Esophagus muscularis mucosa (tissue), 3 donors: ENCODE measurements at regions not wholly inside any gene's neighbourhood (a gene's known extent, or its start where the extent isn't known, plus 50 kb on each side); places are given as distances from the start of the nearest gene placed in this dataset.

Experiments used
- POLR2A ChIP-seq: fragments of 450-650 bp; IDR thresholded peaks from one replicate; pipeline ENCODE4 v1.6.1; 2017; ENCODE audit warnings: antibody characterized with exemption, moderate library complexity, mild to moderate bottlenecking, low read depth
- TF ChIP-seq, protein P1 (sequence below), 3 experiments: fragments of 200-600 bp in 2 of 3; fragments of 450-650 bp in 1 of 3; sonication (generic) in 2 of 3; IDR thresholded peaks; one replicate each; pipeline ENCODE4 v1.5.1; 2017 to 2019; ENCODE audit warnings: antibody characterized with exemption in 3 of 3, mild to moderate bottlenecking in 2 of 3, moderate library complexity in 1 of 3

DNA sequence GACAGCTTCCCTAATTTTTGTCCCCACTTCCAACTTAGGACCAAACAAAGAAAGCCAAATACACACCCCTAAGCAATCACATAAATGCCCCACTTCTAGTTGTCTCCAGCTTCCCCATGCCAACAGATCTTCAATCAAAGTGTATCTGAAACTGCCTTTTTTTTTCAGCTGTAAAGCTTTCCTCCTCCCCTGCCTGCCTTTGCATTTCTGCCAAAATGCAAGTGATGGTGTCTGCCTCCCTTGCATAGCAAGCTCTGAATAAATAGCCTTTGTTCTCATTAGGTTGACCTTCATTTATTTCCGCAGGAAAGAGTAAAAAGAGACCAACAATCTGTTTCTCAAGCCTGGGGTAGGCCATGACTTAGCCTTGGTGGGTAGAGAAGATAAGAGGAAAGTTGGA is 459.4 kb downstream of the GPAM start:
- TF ChIP-seq, protein P1, sequence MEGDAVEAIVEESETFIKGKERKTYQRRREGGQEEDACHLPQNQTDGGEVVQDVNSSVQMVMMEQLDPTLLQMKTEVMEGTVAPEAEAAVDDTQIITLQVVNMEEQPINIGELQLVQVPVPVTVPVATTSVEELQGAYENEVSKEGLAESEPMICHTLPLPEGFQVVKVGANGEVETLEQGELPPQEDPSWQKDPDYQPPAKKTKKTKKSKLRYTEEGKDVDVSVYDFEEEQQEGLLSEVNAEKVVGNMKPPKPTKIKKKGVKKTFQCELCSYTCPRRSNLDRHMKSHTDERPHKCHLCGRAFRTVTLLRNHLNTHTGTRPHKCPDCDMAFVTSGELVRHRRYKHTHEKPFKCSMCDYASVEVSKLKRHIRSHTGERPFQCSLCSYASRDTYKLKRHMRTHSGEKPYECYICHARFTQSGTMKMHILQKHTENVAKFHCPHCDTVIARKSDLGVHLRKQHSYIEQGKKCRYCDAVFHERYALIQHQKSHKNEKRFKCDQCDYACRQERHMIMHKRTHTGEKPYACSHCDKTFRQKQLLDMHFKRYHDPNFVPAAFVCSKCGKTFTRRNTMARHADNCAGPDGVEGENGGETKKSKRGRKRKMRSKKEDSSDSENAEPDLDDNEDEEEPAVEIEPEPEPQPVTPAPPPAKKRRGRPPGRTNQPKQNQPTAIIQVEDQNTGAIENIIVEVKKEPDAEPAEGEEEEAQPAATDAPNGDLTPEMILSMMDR (IDR thresholded peaks at IDR 0.05): no peak
- no peak for TF ChIP-seq POLR2A
